GM21526 (cell line): ENCODE measurements at regions not wholly inside any gene's neighbourhood (a gene's known extent, or its start where the extent isn't known, plus 50 kb on each side); places are given as distances from the start of the nearest gene placed in this dataset.
"Not testable (repeated sequence)": the region's sequence is repeated elsewhere in the genome, so short reads cannot be mapped to it uniquely, and the experiment has no call there.

Experiments used
- ATAC-seq: cut with Tn5 transposase; IDR thresholded peaks from one replicate; pipeline ENCODE4 v1.9.1; 2021; ENCODE audit warnings: moderate library complexity; ENCODE audit not compliant: unreplicated experiment, low FRiP score

DNA sequence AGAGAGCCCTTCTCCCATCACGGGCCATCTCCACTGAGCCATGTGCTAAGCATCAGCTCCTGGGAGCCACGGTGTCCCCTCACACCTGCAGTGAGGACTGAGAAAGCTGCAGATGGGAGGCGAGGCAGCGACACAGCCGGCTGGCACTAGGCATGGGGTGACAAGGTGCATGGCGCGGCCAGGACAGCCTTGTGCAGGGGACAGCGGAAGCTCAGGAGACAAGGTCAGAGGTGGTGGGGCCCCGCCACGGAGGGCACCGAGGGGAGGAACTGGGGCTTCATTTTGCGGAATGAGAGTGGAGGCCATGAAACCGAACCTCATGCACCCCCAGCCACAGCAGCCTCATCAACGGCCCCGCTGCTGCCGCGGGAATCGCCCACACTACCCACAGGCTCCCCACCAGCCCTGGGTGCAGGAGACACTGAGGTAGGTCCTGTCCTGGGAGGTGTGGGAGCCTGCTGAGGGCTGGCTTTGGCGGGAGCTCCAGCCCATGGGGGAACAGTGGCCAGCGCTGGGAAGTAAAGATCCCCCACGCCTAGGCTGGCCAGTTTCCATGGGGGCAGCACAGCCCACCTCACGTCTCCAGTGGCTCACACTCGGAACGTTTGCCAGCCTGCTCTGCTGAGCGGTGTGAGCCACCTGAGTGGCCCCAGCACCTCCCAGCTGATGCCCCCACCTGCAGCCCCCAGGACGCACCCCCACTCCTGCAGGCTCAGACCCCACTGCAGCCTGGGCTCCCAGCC lies 71.2 kb upstream of the INSIG1 start:
- ATAC-seq, result no peak

DNA sequence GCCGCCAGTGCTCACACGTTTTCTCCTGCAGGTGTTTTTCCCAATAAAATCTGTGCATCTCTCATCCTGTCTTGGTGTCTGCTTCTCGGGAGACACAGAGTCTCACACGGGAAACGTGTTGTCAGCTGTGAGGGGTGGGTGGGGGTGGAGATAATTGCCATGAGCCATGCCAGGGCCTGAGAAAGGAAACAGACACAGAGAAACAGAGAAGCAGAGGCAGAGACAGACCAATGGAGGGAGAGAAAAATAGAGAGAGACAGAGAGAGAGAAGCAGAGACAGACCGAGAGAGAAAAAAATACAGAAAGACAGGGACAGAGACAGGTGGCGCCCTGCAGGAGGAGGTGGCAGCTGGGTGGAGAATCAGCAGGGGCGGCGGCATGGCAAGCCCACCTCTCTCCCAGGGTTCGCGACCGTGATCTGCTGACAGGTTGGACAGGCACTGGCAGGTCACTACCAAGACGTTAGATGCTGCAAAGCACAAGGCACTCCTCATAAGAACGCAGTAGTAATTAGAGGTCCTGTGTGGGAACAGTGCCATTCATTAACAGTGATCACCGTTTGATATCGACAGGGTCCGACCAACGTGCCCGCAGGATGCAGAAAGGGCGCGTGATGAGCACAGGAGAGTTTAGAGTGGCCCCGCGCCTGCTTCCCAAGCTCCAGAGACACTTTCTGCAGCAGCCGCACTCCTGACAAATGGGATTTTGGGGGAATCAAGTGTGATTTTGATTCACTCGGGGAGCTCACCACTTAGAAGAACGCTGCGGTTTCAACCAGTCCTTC lies 70.5 kb upstream of the INSIG1 start:
- no peak for ATAC-seq

DNA sequence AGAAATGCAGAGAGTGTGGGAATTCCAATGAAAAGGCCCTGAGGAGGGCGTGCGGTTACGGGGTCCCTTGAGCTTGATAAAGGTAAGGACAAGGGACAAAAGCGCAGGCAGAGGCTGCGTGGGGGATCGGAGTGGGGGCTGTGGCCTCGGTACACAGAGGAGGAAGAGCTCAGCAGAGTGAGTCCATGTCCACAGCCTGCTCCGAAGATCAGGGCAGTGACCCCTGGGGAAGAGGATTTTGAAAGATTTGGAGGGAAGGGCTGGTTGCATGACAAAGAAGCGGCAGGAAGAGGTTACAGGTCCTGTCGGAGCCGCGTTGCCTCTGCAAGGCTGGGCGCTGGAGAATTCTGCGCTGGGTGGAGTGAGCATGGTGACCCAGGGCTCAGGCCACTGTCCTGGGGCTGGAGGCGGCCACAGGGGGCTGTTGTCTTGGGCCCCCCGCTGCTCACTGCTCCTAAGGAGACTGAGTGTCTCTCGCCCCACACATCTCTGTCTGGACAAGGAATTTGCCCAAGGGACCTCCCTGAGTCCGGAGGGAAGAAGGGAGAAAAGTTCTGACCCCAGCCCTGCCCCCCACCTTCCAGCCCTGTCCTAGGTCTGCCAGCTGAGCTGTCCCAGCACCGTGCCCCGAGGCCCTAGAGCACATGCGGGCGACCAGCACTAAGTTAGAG lies 69.8 kb upstream of the INSIG1 start:
- ATAC-seq, result no peak

DNA sequence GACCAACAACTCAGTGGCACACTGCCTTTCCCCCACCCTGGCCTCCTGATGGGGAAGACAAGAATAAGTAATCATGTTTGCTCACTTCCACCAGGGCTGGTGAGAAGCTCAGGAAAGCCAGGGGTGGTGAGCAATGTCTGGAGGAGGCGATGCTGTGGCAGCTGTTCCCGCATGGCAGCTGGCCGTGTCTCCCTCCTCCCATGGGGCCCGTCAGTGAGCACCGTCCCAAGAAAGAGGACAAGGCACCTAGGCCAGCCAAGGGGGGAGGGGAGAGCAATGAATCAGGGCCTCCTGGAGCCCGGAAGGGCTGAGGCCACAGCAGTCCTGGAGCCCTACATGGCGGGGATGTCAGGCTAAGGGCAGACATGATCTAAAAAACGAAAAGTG lies 69.2 kb upstream of the INSIG1 start:
- ATAC-seq, result no peak

DNA sequence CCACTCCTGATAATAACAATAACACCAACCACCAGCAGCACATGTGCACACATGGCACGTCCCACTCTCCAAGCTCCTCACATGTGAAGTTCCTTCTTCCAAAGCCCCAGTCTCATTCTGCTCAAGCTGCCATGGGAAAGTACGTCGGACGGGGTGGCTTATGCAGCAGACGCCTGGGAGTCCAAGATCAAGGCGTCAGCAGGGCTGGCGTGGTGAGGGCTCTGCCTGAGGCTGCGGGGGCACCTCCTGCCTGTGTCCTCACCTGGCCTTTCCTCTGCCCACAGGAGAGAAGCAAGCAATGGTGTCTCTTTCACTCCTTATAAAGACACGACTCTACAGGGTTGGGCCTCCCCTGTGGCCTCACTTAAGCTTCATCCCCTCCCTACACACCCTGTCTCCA lies 68.8 kb upstream of the INSIG1 start:
- ATAC-seq, result no peak

DNA sequence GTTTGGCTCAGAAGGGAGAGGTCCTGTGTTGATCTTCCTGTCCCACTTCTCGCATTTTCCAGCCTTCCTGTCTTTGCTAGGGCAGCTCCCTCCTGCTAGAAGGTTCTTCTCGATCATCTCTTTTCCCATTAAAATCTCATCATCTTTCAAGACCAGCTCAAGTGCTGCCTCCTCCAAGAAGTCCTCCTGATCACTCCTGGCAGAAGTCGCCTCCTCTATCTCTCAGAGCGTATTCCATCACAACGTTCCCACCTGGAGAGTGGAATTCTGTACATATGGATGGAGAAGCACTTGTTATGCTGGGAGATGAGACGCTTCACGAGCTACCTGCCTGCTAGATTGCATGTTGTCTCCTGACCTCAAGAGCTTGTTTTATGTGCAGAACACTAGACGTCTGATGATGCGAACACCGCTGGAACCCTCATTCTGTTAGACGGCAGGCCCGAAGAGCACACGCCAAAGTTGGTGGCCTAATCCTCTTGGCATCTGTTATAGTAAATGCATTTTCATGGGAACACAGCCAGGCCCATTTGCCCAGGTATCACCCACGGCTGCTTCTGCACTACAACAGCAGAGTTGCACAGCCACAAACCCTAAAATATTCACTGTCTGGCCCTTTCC lies 68.0 kb upstream of the INSIG1 start:
- ATAC-seq, result no peak

- ATAC-seq, result no peak
Observed at GRCh38 chr7:155230169-155230593, 67.5 kb upstream of the INSIG1 start.

GRCh38 chr7:155231241-155231800 lies 66.4 kb upstream of the INSIG1 start:
- no peak for ATAC-seq

DNA sequence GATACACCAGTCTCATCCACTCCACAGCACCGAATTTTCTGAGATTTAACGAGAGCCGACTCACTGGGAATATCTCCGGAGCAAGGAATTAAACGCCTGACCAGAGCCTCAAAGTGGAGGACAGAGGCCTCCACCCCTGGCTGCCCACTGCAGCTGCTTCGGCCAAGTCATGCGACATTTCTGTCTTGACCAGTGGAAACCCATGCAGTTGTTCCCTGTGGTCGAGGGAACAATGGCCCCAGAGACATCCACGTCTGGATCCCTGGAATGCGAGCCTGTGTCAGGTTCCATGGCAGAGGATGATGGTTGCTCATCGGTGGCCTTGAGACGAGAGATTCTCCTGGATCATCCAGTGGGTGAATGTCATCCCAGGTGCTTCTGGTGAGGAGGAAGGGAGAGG lies 65.7 kb upstream of the INSIG1 start:
- ATAC-seq, result no peak

DNA sequence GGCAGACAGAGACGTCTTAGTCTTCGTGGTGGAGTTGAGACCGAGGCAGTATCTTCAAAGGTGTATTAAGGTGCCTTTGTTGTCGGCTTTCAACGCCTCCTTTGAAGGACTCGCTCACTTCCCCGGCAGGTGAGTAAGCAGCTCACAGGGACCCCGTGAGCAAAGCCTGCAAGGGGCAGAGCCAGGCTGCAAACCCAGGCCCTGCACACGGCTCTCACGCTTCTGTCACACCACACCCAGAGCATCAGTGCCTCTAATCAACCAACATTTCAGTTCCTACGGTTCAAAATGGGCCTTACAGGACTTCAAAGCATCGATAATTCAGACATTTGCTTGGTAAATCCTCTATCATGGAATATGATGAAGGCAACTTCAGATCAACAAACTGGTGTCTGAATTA lies 64.8 kb upstream of the INSIG1 start:
- no peak for ATAC-seq

- no peak for ATAC-seq
Observed at GRCh38 chr7:155233311-155234157, 64.1 kb upstream of the INSIG1 start.

DNA sequence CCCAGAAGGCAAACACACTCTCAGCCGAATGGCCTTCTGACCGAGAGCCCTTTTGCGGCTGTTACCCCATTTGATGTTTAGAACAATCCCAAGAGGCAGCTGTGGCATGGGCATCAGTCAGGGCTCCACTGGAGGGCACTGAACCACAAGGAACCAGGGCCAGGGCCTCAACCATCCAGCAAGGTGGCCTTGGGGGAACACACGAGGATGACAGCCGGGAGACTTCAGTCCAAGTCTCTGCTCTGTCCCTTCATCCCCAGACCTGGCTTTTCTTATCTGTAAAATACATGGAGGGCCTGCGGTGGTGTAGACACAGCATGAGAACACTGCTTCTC lies 63.6 kb upstream of the INSIG1 start:
- no peak for ATAC-seq

DNA sequence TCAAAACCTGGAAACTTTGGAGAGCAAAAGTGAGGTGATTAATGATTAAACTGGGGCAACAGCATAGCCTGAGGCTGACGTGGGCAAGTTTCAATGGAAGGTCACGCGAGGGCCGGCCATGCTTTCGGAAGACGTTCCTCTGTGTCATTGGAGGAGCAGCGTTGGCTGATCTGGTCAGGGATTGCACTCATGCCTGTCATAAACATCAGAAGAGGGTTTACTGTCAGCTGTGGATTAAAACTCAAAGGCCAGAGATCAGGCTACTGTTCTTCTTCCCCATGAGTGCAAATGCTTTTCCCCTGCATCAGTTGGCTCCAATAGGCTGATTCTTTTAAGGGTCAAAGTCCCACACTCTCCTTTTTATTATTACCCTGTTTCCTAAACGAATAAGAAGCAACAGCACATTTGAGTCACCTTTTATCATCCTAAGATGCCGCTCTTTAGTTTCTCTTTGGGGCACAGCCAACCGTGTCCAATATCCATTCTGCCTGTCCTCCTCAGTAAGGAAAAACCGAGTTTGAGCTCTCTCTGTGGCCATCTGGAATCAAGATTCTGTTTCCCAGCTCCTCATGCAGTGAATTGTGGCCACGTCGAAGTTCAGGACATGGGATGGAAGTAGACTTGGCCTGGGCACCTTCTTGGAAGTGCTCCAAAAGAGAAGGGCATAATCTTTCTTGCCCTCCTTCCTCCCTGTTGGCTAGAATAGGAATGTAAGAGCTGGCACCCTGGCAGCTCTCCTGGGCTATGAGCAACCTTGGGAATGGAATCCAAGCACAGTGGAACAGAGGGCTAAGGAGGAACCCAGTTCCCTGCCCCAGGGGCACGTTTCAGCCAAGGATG lies 62.5 kb upstream of the INSIG1 start:
- no peak for ATAC-seq

DNA sequence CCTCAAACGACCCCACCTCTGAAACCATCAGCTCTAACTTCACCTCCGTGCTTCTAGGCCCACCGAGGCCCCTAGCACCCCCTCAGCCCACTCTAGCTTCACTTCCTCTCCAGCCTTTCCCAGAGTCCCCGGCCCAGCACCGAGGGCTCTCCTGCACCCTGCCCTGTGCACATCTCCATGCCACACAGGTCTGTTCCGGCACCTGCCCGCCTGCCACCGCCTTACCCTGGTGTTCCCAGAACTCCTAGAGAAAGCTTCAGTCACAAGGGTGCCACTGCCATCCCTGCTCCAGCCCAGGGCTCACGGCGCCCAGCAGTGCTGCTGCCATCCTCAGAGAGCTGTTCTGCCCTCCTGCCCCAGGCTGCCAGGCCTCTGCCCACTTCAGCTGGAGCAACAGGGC lies 61.3 kb upstream of the INSIG1 start:
- no peak for ATAC-seq

- no peak for ATAC-seq
Observed at GRCh38 chr7:155237297-155237696, 60.4 kb upstream of the INSIG1 start.

- no peak for ATAC-seq
Observed at GRCh38 chr7:155237730-155238129, 59.9 kb upstream of the INSIG1 start.

- ATAC-seq, result not testable (repeated sequence)
Observed at GRCh38 chr7:155239431-155240087, 58.1 kb upstream of the INSIG1 start.

DNA sequence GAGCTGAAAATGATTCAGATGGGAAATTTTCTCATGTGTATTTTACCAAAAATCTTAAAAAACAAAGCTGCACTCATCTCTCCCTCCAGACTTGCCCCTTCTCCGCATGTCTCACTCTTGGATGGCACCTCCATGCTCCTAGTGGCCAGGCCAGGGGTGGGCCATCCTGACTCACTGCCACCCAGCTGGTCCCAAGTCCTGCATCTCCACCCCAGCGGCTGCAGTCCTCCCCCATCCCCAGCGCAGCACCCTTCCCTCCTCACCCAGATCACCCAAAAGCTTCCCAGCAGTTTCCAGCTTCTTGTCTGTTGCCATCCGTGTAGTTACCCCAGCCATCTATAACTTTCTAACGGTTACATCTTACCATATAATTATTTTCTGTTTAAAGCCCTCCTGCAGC lies 53.0 kb upstream of the INSIG1 start:
- ATAC-seq, result no peak
